Tibial artery (tissue), 4 donors: ENCODE measurements at regions not wholly inside any gene's neighbourhood (a gene's known extent, or its start where the extent isn't known, plus 50 kb on each side); places are given as distances from the start of the nearest gene placed in this dataset.

Experiments used
- DNase-seq, 2 donors: peaks; one replicate each; pipeline ENCODE4 v3.0.0-alpha.2; 2019
- H3K27ac ChIP-seq, 2 donors: fragments of 200-600 bp; sonication (generic) in 1 of 2; 1 replicate in 1 of 2; 2 replicates in 1 of 2; pipeline ENCODE4 v1.5.1; 2018 to 2019; ENCODE audit warnings: mild to moderate bottlenecking in 1 of 2
- H3K27me3 ChIP-seq, 2 donors: fragments of 200-600 bp; sonication (generic) in 1 of 2; one replicate each; pipeline versions ENCODE4 v1.5.1 to v1.6.0; 2016 to 2019
- H3K36me3 ChIP-seq, 3 donors: fragments of 200-600 bp; sonication (generic) in 2 of 3; one replicate each; pipeline ENCODE4 v1.5.1; 2016 to 2019; ENCODE audit warnings: mild to moderate bottlenecking in 2 of 3
- H3K4me1 ChIP-seq, 4 donors: fragments of 200-600 bp; sonication (generic) in 2 of 4; 1 replicate in 3 of 4; 2 replicates in 1 of 4; pipeline ENCODE4 v1.5.1; 2016 to 2019
- H3K4me3 ChIP-seq, 2 donors: fragments of 200-600 bp; sonication (generic) in 1 of 2; 1 replicate in 1 of 2; 2 replicates in 1 of 2; pipeline ENCODE4 v1.5.1; 2018 to 2019; ENCODE audit warnings: mild to moderate bottlenecking in 2 of 2
- H3K9me3 ChIP-seq, 3 donors: fragments of 200-600 bp; sonication (generic) in 1 of 3; one replicate each; pipeline ENCODE4 v1.5.1; 2016 to 2019
- CTCF ChIP-seq, 2 experiments: fragments of 200-600 bp in 1 of 2; fragments of 450-650 bp in 1 of 2; IDR thresholded peaks; one replicate each; pipeline ENCODE4 v1.5.1; 2017 to 2019; ENCODE audit warnings: antibody characterized with exemption in 2 of 2, mild to moderate bottlenecking in 1 of 2, moderate library complexity in 1 of 2
- intact Hi-C: fragments of 100-400 bp; cut with DNase I; formaldehyde crosslinking; loops from one replicate; pipeline ENCODE4 v1.15.0; 2023; ENCODE audit warnings: low total_unique reads

GRCh38 chr18:40651163-40651562 is 1303.9 kb upstream of the PIK3C3 start:
- DNase-seq: no peak
- no peak for TF ChIP-seq CTCF (IDR thresholded peaks at IDR 0.05)
- H3K4me1 ChIP-seq: no peaks in the 10 kb centered on the region
- H3K27ac ChIP-seq: no peak overlapping the region
- H3K27me3 ChIP-seq: no peaks in the 10 kb centered on the region
- intact Hi-C loops: no loop called here
- H3K9me3 ChIP-seq: no peaks in the 10 kb centered on the region
- no peak overlapping the region for H3K4me3 ChIP-seq
- no peaks in the 10 kb centered on the region for H3K36me3 ChIP-seq

GRCh38 chr18:40642692-40643229 is 1312.3 kb upstream of the PIK3C3 start:
- no peak for TF ChIP-seq CTCF (IDR thresholded peaks at IDR 0.05)
- intact Hi-C loops: no loop called here
- H3K9me3 ChIP-seq: no peaks in the 10 kb centered on the region
- H3K4me3 ChIP-seq: no peak overlapping the region
- H3K27me3 ChIP-seq: no peaks in the 10 kb centered on the region
- H3K36me3 ChIP-seq: no peaks in the 10 kb centered on the region
- no peak overlapping the region for H3K27ac ChIP-seq
- H3K4me1 ChIP-seq: no peaks in the 10 kb centered on the region
- no peak for DNase-seq

GRCh38 chr18:40631319-40631718 is 1323.7 kb upstream of the PIK3C3 start:
- H3K27me3 ChIP-seq: no peaks in the 10 kb centered on the region
- intact Hi-C loops: no loop called here
- TF ChIP-seq CTCF (IDR thresholded peaks at IDR 0.05): no peak
- H3K9me3 ChIP-seq: peaks cover 0 to 7% (median 0%) of the 10 kb centered on the region in 3 donors
- H3K36me3 ChIP-seq: no peaks in the 10 kb centered on the region
- no peak for DNase-seq
- H3K4me3 ChIP-seq: no peak overlapping the region
- H3K4me1 ChIP-seq: no peaks in the 10 kb centered on the region
- no peak overlapping the region for H3K27ac ChIP-seq

DNA sequence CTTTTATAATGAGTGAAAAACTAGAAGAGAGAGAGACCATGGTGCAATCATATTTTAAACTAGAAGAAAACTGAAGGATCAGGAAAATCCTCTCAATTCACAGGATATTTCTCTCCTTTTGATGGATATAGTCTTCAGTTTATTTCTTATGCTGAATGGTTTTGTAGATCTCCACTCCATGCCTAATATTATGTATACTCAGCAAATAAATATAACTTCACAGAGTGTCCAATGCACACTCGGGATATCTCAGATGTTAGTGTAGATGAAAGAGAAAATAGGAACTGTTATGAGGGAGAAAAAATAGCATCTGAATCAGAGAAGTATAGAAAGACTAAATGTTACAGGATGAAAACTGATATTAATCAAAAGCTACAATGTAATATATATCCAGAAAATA is 1324.5 kb upstream of the PIK3C3 start:
- intact Hi-C loops: no loop called here
- no peak for DNase-seq
- Histone ChIP-seq H3K36me3 (no peaks in the 10 kb centered on the region), H3K27ac (no peak overlapping the region), H3K4me1 (no peaks in the 10 kb centered on the region), H3K27me3 (no peaks in the 10 kb centered on the region), H3K4me3 (no peak overlapping the region), H3K9me3 (peaks cover 0 to 7% (median 0%) of the 10 kb centered on the region in 3 donors)
- no peak for TF ChIP-seq CTCF (IDR thresholded peaks at IDR 0.05)

- TF ChIP-seq CTCF (IDR thresholded peaks at IDR 0.05): no peak
These were observed 1330.1 kb upstream of the PIK3C3 start for GRCh38 chr18:40624959-40625358.

DNA sequence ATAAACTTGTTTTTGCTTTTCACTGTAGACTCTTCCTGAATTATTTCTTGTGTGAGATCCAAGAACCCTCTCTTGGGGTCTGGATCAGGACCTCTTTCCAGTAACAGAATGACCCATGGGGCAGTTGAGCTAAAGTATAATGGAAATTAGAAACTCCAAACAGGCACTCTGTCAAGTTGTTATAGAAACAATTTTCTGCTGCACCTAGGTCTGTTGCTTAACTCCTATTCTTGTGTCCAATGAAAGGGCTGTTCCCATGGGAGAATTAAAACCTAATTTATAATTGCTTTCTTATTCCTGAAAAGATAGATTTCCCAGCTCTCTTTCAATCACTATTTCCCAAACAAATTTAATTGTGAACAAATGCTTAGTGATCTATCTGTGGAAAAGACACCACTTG is 1341.3 kb upstream of the PIK3C3 start:
- intact Hi-C loops: no loop called here
- H3K4me1 ChIP-seq: no peaks in the 10 kb centered on the region
- H3K36me3 ChIP-seq: no peaks in the 10 kb centered on the region
- no peak overlapping the region for H3K4me3 ChIP-seq
- no peak for DNase-seq
- H3K9me3 ChIP-seq: no peaks in the 10 kb centered on the region
- no peak overlapping the region for H3K27ac ChIP-seq
- TF ChIP-seq CTCF (IDR thresholded peaks at IDR 0.05): no peak
- no peaks in the 10 kb centered on the region for H3K27me3 ChIP-seq

More at GRCh38 chr18:40624959-40625358, 1330.1 kb upstream of the PIK3C3 start:
- no peak overlapping the region for H3K27ac ChIP-seq
- no peak overlapping the region for H3K4me3 ChIP-seq
- H3K4me1 ChIP-seq: no peaks in the 10 kb centered on the region
- no peaks in the 10 kb centered on the region for H3K27me3 ChIP-seq
- H3K9me3 ChIP-seq: no peaks in the 10 kb centered on the region
- no peak for DNase-seq
- intact Hi-C loops: no loop called here
- H3K36me3 ChIP-seq: no peaks in the 10 kb centered on the region
